Central memory CD8-positive, alpha-beta T cell (primary cell): ENCODE measurements at regions not wholly inside any gene's neighbourhood (a gene's known extent, or its start where the extent isn't known, plus 50 kb on each side); places are given as distances from the start of the nearest gene placed in this dataset.
A peak's percentile ranks its signal among the peaks of the same experiment; 100 is the strongest.

Experiments
- ATAC-seq: fragments of 150-1000 bp; cut with Tn5 transposase; replicated peaks from 2 replicates; pipeline ENCODE4 v1.10.0; 2022; ENCODE audit warnings: mild to moderate bottlenecking, moderate FRiP score, moderate number of reproducible peaks; ENCODE audit not compliant: poor library complexity, severe bottlenecking; ENCODE audit errors: extremely low read depth
- DNase-seq, 2 donors: peaks; one replicate each; pipeline ENCODE4 v3.0.0; 2021; ENCODE audit warnings: low spot score in 2 of 2
- H3K27ac Mint-ChIP-seq: one replicate; pipeline ENCODE4 v1.8.0; 2022; ENCODE audit warnings: low read depth, mild to moderate bottlenecking, moderate library complexity, mixed read lengths
- H3K27me3 Mint-ChIP-seq: one replicate; pipeline ENCODE4 v1.8.0; 2022; ENCODE audit warnings: mixed read lengths
- H3K36me3 Mint-ChIP-seq: one replicate; pipeline ENCODE4 v1.8.0; 2022; ENCODE audit warnings: mild to moderate bottlenecking, moderate library complexity, mixed read lengths; ENCODE audit not compliant: insufficient read depth
- H3K4me1 Mint-ChIP-seq: one replicate; pipeline ENCODE4 v1.8.0; 2022; ENCODE audit warnings: mixed read lengths
- H3K4me3 Mint-ChIP-seq: one replicate; pipeline ENCODE4 v1.8.0; 2022; ENCODE audit warnings: mild to moderate bottlenecking, moderate library complexity, mixed read lengths
- H3K9me3 Mint-ChIP-seq: one replicate; pipeline ENCODE4 v1.8.0; 2022; ENCODE audit warnings: mixed read lengths

GRCh38 chr2:234147335-234147861 is 96.9 kb downstream of the SPP2 start:
- peak; percentile 95 for ATAC-seq
- peak in 1 of 2 donors; percentile 16 for DNase-seq
- peaks cover 47% of the 10 kb centered on the region for H3K4me1 Mint-ChIP-seq
- no peaks in the 10 kb centered on the region for H3K9me3 Mint-ChIP-seq
- H3K27me3 Mint-ChIP-seq = no peaks in the 10 kb centered on the region
- H3K27ac Mint-ChIP-seq = peak overlapping the region; percentile 49
- no peaks in the 10 kb centered on the region for H3K36me3 Mint-ChIP-seq
- H3K4me3 Mint-ChIP-seq = peak overlapping the region; percentile 37

GRCh38 chr2:234146087-234146826 is 95.8 kb downstream of the SPP2 start:
- H3K9me3 Mint-ChIP-seq = no peaks in the 10 kb centered on the region
- peak overlapping the region; percentile 54 for H3K27ac Mint-ChIP-seq
- ATAC-seq = no peak
- no peaks in the 10 kb centered on the region for H3K36me3 Mint-ChIP-seq
- H3K27me3 Mint-ChIP-seq = no peaks in the 10 kb centered on the region
- no peak for DNase-seq
- peak overlapping the region; percentile 61 for H3K4me3 Mint-ChIP-seq
- peaks cover 51% of the 10 kb centered on the region for H3K4me1 Mint-ChIP-seq

DNA sequence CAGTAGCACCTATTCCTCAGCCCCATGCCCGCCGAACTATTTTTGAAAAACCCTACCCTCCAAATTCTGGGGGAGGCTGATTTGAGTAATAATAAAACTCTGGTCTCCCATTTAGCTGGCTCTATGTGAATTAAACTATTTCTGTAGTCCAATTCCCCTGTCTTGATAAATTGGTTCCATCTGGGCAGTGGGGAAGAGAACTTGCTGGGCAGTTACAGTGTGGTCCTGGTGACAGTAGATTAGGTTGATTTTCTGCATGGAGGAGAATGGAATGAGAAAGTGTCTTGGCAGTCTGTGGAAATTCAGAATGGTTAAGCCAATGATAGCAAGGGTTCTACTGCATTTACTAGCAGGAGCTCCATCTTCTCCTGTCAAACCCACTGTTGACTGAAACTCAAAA is 95.0 kb downstream of the SPP2 start:
- no peak overlapping the region for H3K27ac Mint-ChIP-seq
- no peaks in the 10 kb centered on the region for H3K36me3 Mint-ChIP-seq
- H3K4me1 Mint-ChIP-seq = peaks cover 54% of the 10 kb centered on the region
- ATAC-seq = no peak
- H3K4me3 Mint-ChIP-seq = no peak overlapping the region
- H3K27me3 Mint-ChIP-seq = no peaks in the 10 kb centered on the region
- no peak for DNase-seq
- H3K9me3 Mint-ChIP-seq = no peaks in the 10 kb centered on the region

GRCh38 chr2:234145057-234145456 is 94.6 kb downstream of the SPP2 start:
- no peak overlapping the region for H3K4me3 Mint-ChIP-seq
- no peaks in the 10 kb centered on the region for H3K36me3 Mint-ChIP-seq
- no peak overlapping the region for H3K27ac Mint-ChIP-seq
- ATAC-seq = no peak
- H3K9me3 Mint-ChIP-seq = no peaks in the 10 kb centered on the region
- no peak for DNase-seq
- H3K4me1 Mint-ChIP-seq = peaks cover 59% of the 10 kb centered on the region
- H3K27me3 Mint-ChIP-seq = no peaks in the 10 kb centered on the region

- Mint-ChIP-seq H3K27ac (no peak overlapping the region), H3K9me3 (no peaks in the 10 kb centered on the region), H3K4me3 (no peak overlapping the region), H3K4me1 (peaks cover 58% of the 10 kb centered on the region), H3K36me3 (no peaks in the 10 kb centered on the region), H3K27me3 (no peaks in the 10 kb centered on the region)
- ATAC-seq (no peak), DNase-seq (no peak)
These were observed 93.4 kb downstream of the SPP2 start for GRCh38 chr2:234143896-234144295.

DNA sequence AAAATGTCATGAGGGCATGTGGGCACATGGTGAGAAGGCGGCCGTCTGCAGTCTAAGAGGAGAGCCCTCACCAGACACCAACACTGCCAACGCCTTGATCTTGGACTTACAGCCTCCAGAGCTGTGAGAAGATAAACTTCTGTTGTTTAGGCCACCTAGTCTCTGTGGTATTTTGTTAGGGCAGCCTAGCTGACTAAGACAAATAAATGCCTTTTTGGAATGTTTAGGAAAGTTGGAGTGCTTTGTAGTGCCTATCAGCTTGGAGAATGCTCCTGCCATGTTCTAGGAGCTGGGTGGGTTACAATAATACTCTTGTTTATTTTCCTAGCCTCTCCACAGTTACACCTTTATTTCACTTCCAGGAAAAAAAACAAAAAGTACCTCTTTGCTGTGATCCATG is 92.0 kb downstream of the SPP2 start:
- Mint-ChIP-seq H3K36me3 (no peaks in the 10 kb centered on the region), H3K4me3 (no peak overlapping the region), H3K27me3 (no peaks in the 10 kb centered on the region), H3K27ac (no peak overlapping the region), H3K9me3 (no peaks in the 10 kb centered on the region), H3K4me1 (peaks cover 57% of the 10 kb centered on the region)
- DNase-seq (no peak), ATAC-seq (no peak)

GRCh38 chr2:234139755-234140154 is 89.3 kb downstream of the SPP2 start:
- no peak for DNase-seq
- Mint-ChIP-seq H3K4me1 (peaks cover 67% of the 10 kb centered on the region), H3K27ac (no peak overlapping the region), H3K27me3 (no peaks in the 10 kb centered on the region), H3K36me3 (no peaks in the 10 kb centered on the region), H3K9me3 (no peaks in the 10 kb centered on the region), H3K4me3 (no peak overlapping the region)
- ATAC-seq = no peak

DNA sequence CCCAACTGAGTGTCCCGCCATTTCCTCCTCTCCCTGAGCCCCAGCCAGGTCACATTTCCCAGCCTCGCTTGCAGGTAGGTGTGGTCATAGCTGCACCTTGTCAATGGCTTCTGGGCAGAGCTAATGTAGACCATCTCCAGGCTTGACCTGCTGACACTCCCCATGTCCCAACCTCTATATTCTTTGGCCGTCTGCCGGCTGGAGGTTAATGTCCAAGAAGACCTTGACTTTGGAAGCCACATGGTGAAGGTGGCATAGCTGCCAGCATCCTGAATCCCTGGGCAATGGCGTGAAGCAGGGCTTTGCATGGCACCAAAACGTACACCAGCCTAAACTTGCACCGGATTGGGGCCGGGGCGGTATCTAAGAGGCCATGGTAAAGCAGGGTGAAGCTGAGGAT is 88.3 kb downstream of the SPP2 start:
- Mint-ChIP-seq H3K27me3 (no peaks in the 10 kb centered on the region), H3K36me3 (no peaks in the 10 kb centered on the region), H3K9me3 (no peaks in the 10 kb centered on the region), H3K27ac (no peak overlapping the region), H3K4me1 (peaks cover 67% of the 10 kb centered on the region), H3K4me3 (no peak overlapping the region)
- no peak for ATAC-seq
- no peak for DNase-seq

DNA sequence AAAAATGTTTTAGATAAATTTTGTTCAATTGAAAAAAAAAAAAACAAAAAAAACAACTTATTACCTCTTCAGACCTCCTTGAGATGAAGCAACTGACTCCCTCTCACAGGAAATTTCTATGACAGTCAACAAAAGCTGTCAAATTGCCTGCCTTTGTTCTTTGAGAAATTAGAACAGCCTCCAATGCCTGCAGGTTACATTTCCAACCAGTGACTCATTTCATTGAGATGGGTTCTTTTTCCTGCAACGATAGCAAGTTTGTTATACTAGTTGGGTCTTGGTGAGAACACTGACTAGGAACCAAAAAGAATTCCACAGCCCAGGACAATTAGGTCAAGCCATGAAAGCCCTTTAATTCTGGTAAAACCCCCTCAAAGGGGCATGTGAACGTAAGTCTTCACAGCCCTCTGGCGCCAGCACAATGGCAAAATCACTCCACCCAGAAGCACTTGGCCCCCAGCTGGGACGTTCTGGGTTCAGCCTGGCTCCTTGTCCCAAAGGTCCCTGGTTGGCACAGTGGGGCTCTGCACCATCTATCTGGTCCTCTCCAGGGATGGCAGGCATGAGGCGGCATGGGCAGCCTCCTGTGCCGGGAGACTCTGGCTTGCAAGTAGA is 87.0 kb downstream of the SPP2 start:
- H3K9me3 Mint-ChIP-seq = no peaks in the 10 kb centered on the region
- no peak overlapping the region for H3K4me3 Mint-ChIP-seq
- no peaks in the 10 kb centered on the region for H3K27me3 Mint-ChIP-seq
- peaks cover 56% of the 10 kb centered on the region for H3K4me1 Mint-ChIP-seq
- no peaks in the 10 kb centered on the region for H3K36me3 Mint-ChIP-seq
- peak overlapping the region; percentile 64 for H3K27ac Mint-ChIP-seq
- ATAC-seq = peak; percentile 83
- DNase-seq = peak in 1 of 2 donors; percentile 21

DNA sequence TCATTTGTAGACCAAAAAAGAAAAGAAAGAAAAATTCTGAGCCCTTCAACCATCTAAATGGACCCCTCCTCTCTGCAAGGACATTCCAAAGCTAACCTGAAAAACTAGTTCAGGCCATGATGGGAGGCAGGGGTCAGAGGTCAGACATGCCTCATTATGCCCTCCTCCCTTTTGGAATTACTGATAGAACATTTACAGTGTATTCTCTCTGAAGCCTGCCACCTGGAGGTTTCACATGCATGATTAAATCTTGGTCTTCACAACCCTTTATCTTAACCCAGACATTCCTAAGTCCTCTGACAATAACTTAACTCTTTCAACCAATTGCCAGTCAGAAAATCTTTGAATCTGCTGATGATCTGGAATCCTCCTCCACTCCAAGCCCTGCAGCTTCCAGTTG is 86.0 kb downstream of the SPP2 start:
- no peak overlapping the region for H3K27ac Mint-ChIP-seq
- no peak for DNase-seq
- no peak overlapping the region for H3K4me3 Mint-ChIP-seq
- ATAC-seq = no peak
- no peaks in the 10 kb centered on the region for H3K9me3 Mint-ChIP-seq
- H3K27me3 Mint-ChIP-seq = no peaks in the 10 kb centered on the region
- H3K4me1 Mint-ChIP-seq = peaks cover 53% of the 10 kb centered on the region
- no peaks in the 10 kb centered on the region for H3K36me3 Mint-ChIP-seq

GRCh38 chr2:234135750-234136221 is 85.3 kb downstream of the SPP2 start:
- ATAC-seq = no peak
- no peak overlapping the region for H3K4me3 Mint-ChIP-seq
- H3K27ac Mint-ChIP-seq = peak overlapping the region; percentile 81

DNA sequence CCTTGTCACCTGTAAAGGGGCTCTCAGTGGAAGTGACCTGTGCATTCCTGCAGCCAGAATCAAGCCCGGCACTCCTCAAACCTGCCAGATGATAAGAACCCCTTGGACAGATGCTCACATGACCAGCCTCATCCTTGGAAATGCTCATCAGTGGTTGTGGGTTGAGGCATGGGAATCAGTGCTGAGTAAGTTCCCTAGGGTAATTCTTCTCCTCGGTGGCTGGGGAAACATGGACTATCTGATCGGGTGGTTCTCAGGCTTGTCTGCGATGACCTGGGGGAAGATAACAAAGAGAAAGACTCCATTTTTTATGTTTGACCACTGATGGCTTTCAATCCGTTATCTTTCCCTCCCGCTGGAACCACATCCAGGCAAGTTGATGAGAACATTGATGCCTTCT is 84.0 kb downstream of the SPP2 start:
- H3K9me3 Mint-ChIP-seq = no peaks in the 10 kb centered on the region
- no peak for DNase-seq
- peaks cover 55% of the 10 kb centered on the region for H3K4me1 Mint-ChIP-seq
- H3K27me3 Mint-ChIP-seq = no peaks in the 10 kb centered on the region
- no peaks in the 10 kb centered on the region for H3K36me3 Mint-ChIP-seq
- H3K27ac Mint-ChIP-seq = no peak overlapping the region
- no peak overlapping the region for H3K4me3 Mint-ChIP-seq
- no peak for ATAC-seq

More at GRCh38 chr2:234135750-234136221, 85.3 kb downstream of the SPP2 start:
- Mint-ChIP-seq H3K36me3 (no peaks in the 10 kb centered on the region), H3K27me3 (no peaks in the 10 kb centered on the region), H3K9me3 (no peaks in the 10 kb centered on the region), H3K4me1 (peaks cover 56% of the 10 kb centered on the region)
- DNase-seq = peak; percentile 19 to 22

DNA sequence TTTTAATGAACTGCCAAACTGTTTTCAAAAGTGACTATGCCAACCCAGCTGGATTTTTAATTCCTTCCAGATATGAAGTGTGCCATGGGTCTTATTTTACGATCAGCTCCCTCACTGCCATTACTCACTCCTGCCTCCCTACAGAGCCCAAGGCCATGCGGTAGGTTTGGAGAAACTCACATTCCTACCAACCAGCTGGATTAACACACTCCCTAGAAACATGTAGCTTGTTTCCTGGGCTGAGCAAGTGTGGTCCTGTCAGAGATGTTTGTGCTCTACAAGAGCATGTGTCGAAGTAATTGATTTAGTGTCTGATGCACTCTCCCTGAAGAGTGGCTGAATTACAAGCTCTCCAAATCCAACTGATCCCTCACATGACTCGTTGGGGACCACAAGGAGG is 82.5 kb downstream of the SPP2 start:
- no peaks in the 10 kb centered on the region for H3K9me3 Mint-ChIP-seq
- peaks cover 2% of the 10 kb centered on the region for H3K36me3 Mint-ChIP-seq
- ATAC-seq (no peak), DNase-seq (no peak)
- no peaks in the 10 kb centered on the region for H3K27me3 Mint-ChIP-seq
- H3K4me1 Mint-ChIP-seq = peaks cover 56% of the 10 kb centered on the region
- H3K4me3 Mint-ChIP-seq = no peak overlapping the region
- H3K27ac Mint-ChIP-seq = no peak overlapping the region
